Activated CD4-positive, alpha-beta T cell treated with anti-CD3 and anti-CD28 coated beads for 36 hours (primary cell): ENCODE measurements at regions not wholly inside any gene's neighbourhood (a gene's known extent, or its start where the extent isn't known, plus 50 kb on each side); places are given as distances from the start of the nearest gene placed in this dataset.

Source experiments
- ATAC-seq: fragments of 200-7000 bp; cut with Tn5 transposase; one replicate; pipeline ENCODE4 v1.10.0; 2021; ENCODE audit warnings: mild to moderate bottlenecking, moderate library complexity
- CTCF ChIA-PET: fragments of 350-600 bp; sonication (Branson Sonifier 250); formaldehyde crosslinking; loops from one replicate; lab custom pipeline; 2021; ENCODE audit warnings: antibody characterized with exemption; lab: Charles Lee
- POLR2A ChIA-PET: fragments of 350-600 bp; sonication (Branson Sonifier 250); formaldehyde crosslinking; loops from one replicate; lab custom pipeline; 2021; ENCODE audit warnings: antibody characterized with exemption, inconsistent platforms; lab: Charles Lee
- DNase-seq: peaks from one replicate; pipeline ENCODE4 v3.0.0-alpha.2; 2020
- H3K27ac Mint-ChIP-seq: one replicate; pipeline ENCODE4 v1.8.0; 2021; ENCODE audit warnings: mixed read lengths
- H3K27me3 Mint-ChIP-seq: one replicate; pipeline ENCODE4 v1.8.0; 2021; ENCODE audit warnings: mixed read lengths
- H3K36me3 Mint-ChIP-seq: one replicate; pipeline ENCODE4 v1.8.0; 2021; ENCODE audit warnings: low read depth, mixed read lengths
- H3K4me1 Mint-ChIP-seq: one replicate; pipeline ENCODE4 v1.8.0; 2021; ENCODE audit warnings: mixed read lengths
- H3K4me3 Mint-ChIP-seq: one replicate; pipeline ENCODE4 v1.8.0; 2021; ENCODE audit warnings: mild to moderate bottlenecking, moderate library complexity, mixed read lengths
- H3K9me3 Mint-ChIP-seq: one replicate; pipeline ENCODE4 v1.8.0; 2021; ENCODE audit warnings: low read depth, mixed read lengths
- intact Hi-C, 2 experiments: fragments of 100-400 bp; cut with DNase I in 1 of 2; cut with micrococcal nuclease in 1 of 2; formaldehyde crosslinking; loops; one replicate each; pipeline versions ENCODE4 v1.14.2 to v1.15.1; 2022 to 2024; cut with DNase I, micrococcal nuclease

GRCh38 chr6:82086944-82087343, 160.6 kb downstream of the IBTK start:
- CTCF ChIA-PET: no interaction called here
- no peaks in the 10 kb centered on the region for H3K9me3 Mint-ChIP-seq

GRCh38 chr6:82085701-82086100, 161.8 kb downstream of the IBTK start:
- CTCF ChIA-PET: no interaction called here
- intact Hi-C loops: no loop called here
- no peaks in the 10 kb centered on the region for H3K4me1 Mint-ChIP-seq
- ATAC-seq: no peak
- H3K36me3 Mint-ChIP-seq: no peaks in the 10 kb centered on the region
- POLR2A ChIA-PET: no interaction called here
- H3K27me3 Mint-ChIP-seq: no peaks in the 10 kb centered on the region
- H3K4me3 Mint-ChIP-seq: no peak overlapping the region
- no peak overlapping the region for H3K27ac Mint-ChIP-seq
- no peak for DNase-seq
- H3K9me3 Mint-ChIP-seq: no peaks in the 10 kb centered on the region

More at GRCh38 chr6:82086944-82087343, 160.6 kb downstream of the IBTK start:
- POLR2A ChIA-PET: no interaction called here
- no peak for ATAC-seq
- H3K4me3 Mint-ChIP-seq: no peak overlapping the region
- no peaks in the 10 kb centered on the region for H3K4me1 Mint-ChIP-seq
- no peaks in the 10 kb centered on the region for H3K27me3 Mint-ChIP-seq
- no peak overlapping the region for H3K27ac Mint-ChIP-seq
- DNase-seq: no peak
- H3K36me3 Mint-ChIP-seq: no peaks in the 10 kb centered on the region
- intact Hi-C loops: no loop called here

- no peak for ATAC-seq
- H3K4me1 Mint-ChIP-seq: no peaks in the 10 kb centered on the region
- no peak overlapping the region for H3K27ac Mint-ChIP-seq
- no peak for DNase-seq
- H3K9me3 Mint-ChIP-seq: no peaks in the 10 kb centered on the region
- H3K27me3 Mint-ChIP-seq: no peaks in the 10 kb centered on the region
- CTCF ChIA-PET: no interaction called here
- no peaks in the 10 kb centered on the region for H3K36me3 Mint-ChIP-seq
- POLR2A ChIA-PET: no interaction called here
- H3K4me3 Mint-ChIP-seq: no peak overlapping the region
- intact Hi-C loops: no loop called here
These were observed 163.1 kb downstream of the IBTK start for GRCh38 chr6:82084324-82084920.

GRCh38 chr6:82083646-82084045, 163.9 kb downstream of the IBTK start:
- H3K36me3 Mint-ChIP-seq: no peaks in the 10 kb centered on the region
- no peaks in the 10 kb centered on the region for H3K4me1 Mint-ChIP-seq
- DNase-seq (no peak), ATAC-seq (no peak)
- POLR2A ChIA-PET: no interaction called here
- no peaks in the 10 kb centered on the region for H3K27me3 Mint-ChIP-seq
- CTCF ChIA-PET: no interaction called here
- no peak overlapping the region for H3K27ac Mint-ChIP-seq
- H3K4me3 Mint-ChIP-seq: no peak overlapping the region
- intact Hi-C loops: no loop called here
- no peaks in the 10 kb centered on the region for H3K9me3 Mint-ChIP-seq

- no peak overlapping the region for H3K4me3 Mint-ChIP-seq
- H3K9me3 Mint-ChIP-seq: no peaks in the 10 kb centered on the region
- H3K4me1 Mint-ChIP-seq: no peaks in the 10 kb centered on the region
- no peak overlapping the region for H3K27ac Mint-ChIP-seq
- no peaks in the 10 kb centered on the region for H3K27me3 Mint-ChIP-seq
- ATAC-seq (no peak), DNase-seq (no peak)
- ChIA-PET POLR2A (interaction anchor here (0.6 kb wide), 1 partner anchor 14 kb away, joined by 3 read pairs; no protein-coding TSS in a partner anchor), CTCF (no interaction called here)
- H3K36me3 Mint-ChIP-seq: no peaks in the 10 kb centered on the region
- intact Hi-C loops: no loop called here
These were observed 166.8 kb downstream of the IBTK start for GRCh38 chr6:82080767-82081166.

GRCh38 chr6:82078286-82078908, 169.1 kb downstream of the IBTK start:
- ChIA-PET POLR2A (no interaction called here), CTCF (no interaction called here)
- intact Hi-C loops: no loop called here
- ATAC-seq (no peak), DNase-seq (no peak)
- H3K9me3 Mint-ChIP-seq: no peaks in the 10 kb centered on the region
- no peak overlapping the region for H3K27ac Mint-ChIP-seq
- H3K36me3 Mint-ChIP-seq: no peaks in the 10 kb centered on the region
- H3K4me1 Mint-ChIP-seq: no peaks in the 10 kb centered on the region
- no peak overlapping the region for H3K4me3 Mint-ChIP-seq
- no peaks in the 10 kb centered on the region for H3K27me3 Mint-ChIP-seq

GRCh38 chr6:82076916-82077315, 170.6 kb downstream of the IBTK start:
- H3K27me3 Mint-ChIP-seq: no peaks in the 10 kb centered on the region
- ChIA-PET CTCF (no interaction called here), POLR2A (no interaction called here)
- ATAC-seq (no peak), DNase-seq (no peak)
- intact Hi-C loops: no loop called here
- H3K4me1 Mint-ChIP-seq: no peaks in the 10 kb centered on the region
- no peaks in the 10 kb centered on the region for H3K9me3 Mint-ChIP-seq
- no peak overlapping the region for H3K4me3 Mint-ChIP-seq
- no peak overlapping the region for H3K27ac Mint-ChIP-seq
- no peaks in the 10 kb centered on the region for H3K36me3 Mint-ChIP-seq

GRCh38 chr6:82074556-82074955, 173.0 kb downstream of the IBTK start:
- no peak for DNase-seq
- Mint-ChIP-seq H3K4me1 (no peaks in the 10 kb centered on the region), H3K27ac (no peak overlapping the region), H3K4me3 (no peak overlapping the region), H3K27me3 (no peaks in the 10 kb centered on the region), H3K36me3 (no peaks in the 10 kb centered on the region), H3K9me3 (no peaks in the 10 kb centered on the region)
- CTCF ChIA-PET: no interaction called here
- intact Hi-C loops: no loop called here
- no peak for ATAC-seq
- POLR2A ChIA-PET: no interaction called here

GRCh38 chr6:82073484-82073883, 174.1 kb downstream of the IBTK start:
- no peak for ATAC-seq
- H3K36me3 Mint-ChIP-seq: no peaks in the 10 kb centered on the region
- no peaks in the 10 kb centered on the region for H3K4me1 Mint-ChIP-seq
- ChIA-PET CTCF (no interaction called here), POLR2A (no interaction called here)
- H3K27me3 Mint-ChIP-seq: no peaks in the 10 kb centered on the region
- no peak for DNase-seq
- no peak overlapping the region for H3K27ac Mint-ChIP-seq
- no peaks in the 10 kb centered on the region for H3K9me3 Mint-ChIP-seq
- no peak overlapping the region for H3K4me3 Mint-ChIP-seq
- intact Hi-C loops: no loop called here

- H3K27ac Mint-ChIP-seq: no peak overlapping the region
- ChIA-PET POLR2A (no interaction called here), CTCF (interaction anchor here (0.5 kb wide), 1 partner anchor 62 kb away, joined by 3 read pairs; no protein-coding TSS in a partner anchor)
- intact Hi-C loops: no loop called here
- no peak overlapping the region for H3K4me3 Mint-ChIP-seq
- DNase-seq (no peak), ATAC-seq (no peak)
- H3K36me3 Mint-ChIP-seq: no peaks in the 10 kb centered on the region
- H3K9me3 Mint-ChIP-seq: no peaks in the 10 kb centered on the region
- no peaks in the 10 kb centered on the region for H3K4me1 Mint-ChIP-seq
- no peaks in the 10 kb centered on the region for H3K27me3 Mint-ChIP-seq
These were observed 174.8 kb downstream of the IBTK start for GRCh38 chr6:82072751-82073150.

- Mint-ChIP-seq H3K9me3 (no peaks in the 10 kb centered on the region), H3K36me3 (no peaks in the 10 kb centered on the region), H3K27ac (no peak overlapping the region), H3K27me3 (no peaks in the 10 kb centered on the region), H3K4me3 (no peak overlapping the region), H3K4me1 (no peaks in the 10 kb centered on the region)
- intact Hi-C loops: no loop called here
- DNase-seq (no peak), ATAC-seq (no peak)
- POLR2A ChIA-PET: no interaction called here
- CTCF ChIA-PET: interaction anchor here (0.5 kb wide), 1 partner anchor 62 kb away, joined by 3 read pairs; no protein-coding TSS in a partner anchor
These were observed 175.4 kb downstream of the IBTK start for GRCh38 chr6:82072121-82072521.

GRCh38 chr6:82068721-82069120, 178.8 kb downstream of the IBTK start:
- H3K27ac Mint-ChIP-seq: no peak overlapping the region
- no peaks in the 10 kb centered on the region for H3K27me3 Mint-ChIP-seq
- H3K4me1 Mint-ChIP-seq: no peaks in the 10 kb centered on the region
- ChIA-PET POLR2A (no interaction called here), CTCF (no interaction called here)
- DNase-seq (no peak), ATAC-seq (no peak)
- intact Hi-C loops: no loop called here
- no peak overlapping the region for H3K4me3 Mint-ChIP-seq
- H3K36me3 Mint-ChIP-seq: no peaks in the 10 kb centered on the region
- no peaks in the 10 kb centered on the region for H3K9me3 Mint-ChIP-seq
